ENCODE measurements at regions not wholly inside any gene's neighbourhood (a gene's known extent, or its start where the extent isn't known, plus 50 kb on each side); places are given as distances from the start of the nearest gene placed in this dataset.
"Not testable (repeated sequence)": the region's sequence is repeated elsewhere in the genome, so short reads cannot be mapped to it uniquely, and the experiment has no call there.

DNA sequence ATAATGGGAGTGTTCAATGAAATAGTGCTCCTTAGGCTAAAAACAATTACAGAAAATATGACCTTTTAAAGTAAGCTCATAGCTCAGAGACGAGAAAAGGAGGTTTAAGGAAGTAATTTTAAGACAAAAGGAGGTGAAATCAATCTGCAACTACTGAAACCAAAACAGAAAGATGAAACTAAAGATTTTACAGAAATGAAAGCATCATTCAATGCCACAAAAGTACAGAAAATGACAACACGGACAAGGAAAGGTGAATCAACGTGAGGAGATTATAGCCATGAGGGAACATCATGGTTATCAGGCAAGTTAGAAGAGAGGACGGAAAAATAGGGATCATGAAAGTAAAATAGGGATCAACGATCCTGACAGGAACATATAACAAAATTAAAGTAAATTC lies 745.2 kb downstream of the PCDH17 start:
- no peak for ATAC-seq

GRCh38 chr13:58379221-58379620 lies 747.7 kb downstream of the PCDH17 start:
- no peak for ATAC-seq

DNA sequence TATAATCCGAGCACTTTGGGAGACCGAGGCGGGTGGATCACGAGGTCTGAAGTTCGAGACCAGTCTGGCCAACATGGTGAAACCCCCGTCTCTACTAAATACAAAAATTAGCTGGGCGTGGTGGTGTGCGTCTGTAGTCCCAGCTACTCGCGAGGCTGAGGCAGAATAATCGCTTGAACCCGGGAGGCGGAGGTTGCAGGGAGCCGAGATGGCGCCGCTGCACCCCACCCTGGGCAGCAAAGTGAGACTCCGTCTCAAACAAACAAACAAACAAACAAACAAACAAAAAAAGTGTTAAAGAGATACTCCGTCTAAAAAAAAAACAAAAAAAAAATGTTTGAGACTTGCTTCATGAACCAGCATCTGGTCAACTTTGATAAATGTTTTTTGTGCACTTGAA lies 753.8 kb downstream of the PCDH17 start:
- ATAC-seq = not testable (repeated sequence)

GRCh38 chr13:58397596-58398387 lies 766.2 kb downstream of the PCDH17 start:
- ATAC-seq = no peak

DNA sequence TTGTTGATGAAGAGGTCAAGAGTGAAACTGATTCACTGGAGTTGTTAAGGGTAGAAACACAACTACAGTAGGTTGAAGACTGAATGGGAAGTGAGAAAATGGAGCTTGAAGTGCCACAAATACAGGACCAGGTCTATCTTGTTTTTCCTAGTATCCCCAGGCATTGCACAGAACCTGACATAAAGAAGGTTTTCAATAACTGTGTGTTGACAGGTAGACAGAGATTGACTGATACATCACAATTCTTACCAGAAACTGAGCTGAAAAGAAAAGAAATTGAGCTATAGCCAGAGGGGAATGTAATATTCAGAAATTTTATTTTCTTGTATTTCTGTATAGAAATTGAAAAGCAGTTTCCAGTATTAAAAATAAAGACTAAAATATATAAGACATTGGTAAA lies 767.7 kb downstream of the PCDH17 start:
- ATAC-seq = no peak

- ATAC-seq = no peak
Observed at GRCh38 chr13:58406545-58406944, 775.0 kb downstream of the PCDH17 start.

DNA sequence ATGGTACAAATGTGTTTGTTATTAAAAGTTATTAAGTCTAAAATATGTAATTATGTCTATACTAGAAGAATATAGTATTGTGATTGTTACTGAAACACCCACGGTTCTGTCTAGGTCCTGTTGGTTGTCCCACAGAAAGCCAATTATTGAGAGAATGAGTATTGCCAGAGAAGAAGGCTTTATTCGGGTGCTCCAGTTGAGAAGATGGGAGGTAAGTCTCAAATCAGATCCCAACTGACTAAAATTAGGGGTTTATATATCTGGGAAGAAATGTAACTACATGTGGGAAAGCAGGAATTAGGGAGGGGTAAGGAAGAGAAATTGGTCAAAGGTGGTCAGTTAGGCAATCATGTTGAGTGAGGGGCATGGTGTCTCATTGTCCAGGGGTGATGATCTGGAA lies 798.4 kb downstream of the PCDH17 start:
- no peak for ATAC-seq

GRCh38 chr13:58434943-58435342 lies 803.4 kb downstream of the PCDH17 start:
- no peak for ATAC-seq

DNA sequence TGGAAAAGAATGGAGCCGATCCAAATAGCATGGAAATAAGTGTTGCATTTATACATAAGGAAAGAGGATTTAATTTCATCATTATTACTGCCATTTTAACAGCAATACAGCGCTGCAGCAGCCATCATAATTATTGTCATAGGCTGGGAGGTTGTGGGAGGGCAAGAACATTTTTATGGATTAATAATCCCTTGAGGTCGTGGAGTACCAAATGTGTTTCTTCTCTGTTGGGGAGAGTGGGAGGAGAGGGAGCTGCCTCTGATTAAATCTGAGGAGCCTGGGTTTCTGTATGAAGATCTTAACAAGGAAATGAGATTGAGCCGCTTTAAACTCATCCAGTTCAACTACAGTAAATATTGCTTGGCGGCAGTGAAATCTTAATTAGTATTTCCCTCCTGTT lies 805.9 kb downstream of the PCDH17 start:
- no peak for ATAC-seq

DNA sequence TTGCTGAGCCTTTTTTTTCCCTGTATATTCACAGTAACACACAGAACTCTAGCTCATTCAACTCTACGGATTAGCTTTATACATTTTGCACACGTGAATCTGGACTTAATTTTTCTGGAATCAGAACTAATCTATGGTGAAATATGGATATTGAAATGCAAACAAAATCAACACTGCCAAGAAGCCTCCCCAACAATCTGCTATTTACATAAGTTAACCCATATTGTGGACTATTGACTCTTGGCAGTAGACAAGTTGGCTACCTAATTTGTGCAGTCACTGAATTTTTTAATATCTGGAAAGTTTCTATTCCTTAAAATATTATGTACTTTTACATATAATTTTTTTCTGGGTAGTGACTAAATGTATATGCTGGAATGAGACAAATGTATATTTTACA lies 815.4 kb downstream of the PCDH17 start:
- no peak for ATAC-seq

- ATAC-seq = no peak
Observed at GRCh38 chr13:58452123-58452623, 820.6 kb downstream of the PCDH17 start.

DNA sequence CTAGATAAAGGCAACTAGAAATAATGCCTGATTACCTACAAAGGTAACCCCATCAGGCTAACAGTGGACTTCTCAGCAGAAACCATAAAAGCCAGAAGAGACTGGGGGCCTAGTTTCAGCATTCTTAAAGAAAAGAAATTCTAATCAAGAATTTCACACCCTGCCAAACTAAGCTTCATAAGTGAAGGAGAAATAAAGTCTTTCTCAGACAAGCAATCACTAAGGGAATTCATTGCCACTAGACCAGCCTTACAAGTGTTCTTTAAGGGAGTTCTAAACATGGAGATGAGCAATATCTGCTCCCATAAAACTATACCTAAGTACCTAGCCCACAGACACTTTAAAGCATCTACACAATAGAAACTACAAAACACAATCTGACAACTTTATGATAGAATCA lies 823.5 kb downstream of the PCDH17 start:
- ATAC-seq = no peak

- no peak for ATAC-seq
Observed at GRCh38 chr13:58461217-58461616, 829.7 kb downstream of the PCDH17 start.

- no peak for ATAC-seq
Observed at GRCh38 chr13:58463841-58464240, 832.3 kb downstream of the PCDH17 start.

GRCh38 chr13:58467176-58467575 lies 835.6 kb downstream of the PCDH17 start:
- no peak for ATAC-seq

DNA sequence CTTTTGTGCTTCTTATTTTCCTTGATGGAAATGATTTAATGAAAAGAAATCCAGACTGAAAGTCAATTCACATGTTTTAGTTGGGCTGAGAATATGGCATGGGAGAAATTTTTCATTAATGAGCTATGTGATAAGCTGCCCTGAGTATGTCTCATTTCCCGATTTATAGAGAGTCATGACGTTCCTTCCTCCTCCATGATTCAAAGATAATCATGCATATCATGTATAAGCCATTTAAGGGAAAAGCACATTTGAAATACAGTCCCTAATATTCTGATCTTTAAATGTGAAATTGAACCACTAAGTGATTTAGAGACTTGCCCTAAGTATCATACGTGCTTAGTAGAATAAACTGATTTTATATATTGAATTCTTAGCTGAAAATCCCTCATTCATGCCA lies 840.9 kb downstream of the PCDH17 start:
- no peak for ATAC-seq

GRCh38 chr13:58474581-58474980 lies 843.0 kb downstream of the PCDH17 start:
- ATAC-seq = no peak

- no peak for ATAC-seq
Observed at GRCh38 chr13:58476206-58476918, 844.8 kb downstream of the PCDH17 start.

DNA sequence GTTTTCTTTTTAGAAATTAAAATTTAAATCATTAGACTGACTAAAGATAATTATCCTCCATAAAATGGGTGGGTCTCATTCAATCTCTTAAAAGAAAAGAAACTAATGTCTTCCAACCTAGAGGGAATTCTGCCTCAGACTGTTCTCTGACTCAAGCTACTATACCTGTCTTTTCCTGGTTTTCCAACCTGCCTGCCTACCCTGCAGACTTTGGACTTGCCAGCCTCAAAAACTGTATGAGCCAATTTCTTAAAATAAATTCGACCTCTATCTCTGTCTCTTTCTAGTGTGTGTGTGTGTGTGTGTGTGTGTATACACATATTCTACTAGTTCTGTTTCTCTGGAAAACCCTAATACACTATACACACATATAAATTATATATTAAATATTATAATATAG lies 847.3 kb downstream of the PCDH17 start:
- ATAC-seq = no peak

DNA sequence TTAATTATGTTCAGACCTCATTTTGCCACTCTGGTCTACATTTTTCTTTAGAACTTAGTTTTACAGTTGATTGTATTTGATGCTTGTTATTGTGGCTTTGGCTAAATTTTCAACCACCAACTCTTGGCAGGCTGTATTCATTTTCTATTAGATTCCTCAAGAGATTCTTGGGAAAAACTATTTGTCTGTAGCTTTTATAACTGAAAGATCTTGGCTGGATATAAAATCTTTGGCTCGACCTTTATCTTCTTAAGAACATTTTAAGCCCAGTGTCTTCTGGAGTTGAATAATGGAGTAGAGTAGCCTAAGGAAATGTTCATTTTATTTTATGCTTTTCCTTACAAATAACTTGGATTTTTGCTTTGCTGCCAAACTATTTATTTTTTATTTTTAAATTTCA lies 848.5 kb downstream of the PCDH17 start:
- no peak for ATAC-seq

- no peak for ATAC-seq
Observed at GRCh38 chr13:58488251-58488650, 856.7 kb downstream of the PCDH17 start.

DNA sequence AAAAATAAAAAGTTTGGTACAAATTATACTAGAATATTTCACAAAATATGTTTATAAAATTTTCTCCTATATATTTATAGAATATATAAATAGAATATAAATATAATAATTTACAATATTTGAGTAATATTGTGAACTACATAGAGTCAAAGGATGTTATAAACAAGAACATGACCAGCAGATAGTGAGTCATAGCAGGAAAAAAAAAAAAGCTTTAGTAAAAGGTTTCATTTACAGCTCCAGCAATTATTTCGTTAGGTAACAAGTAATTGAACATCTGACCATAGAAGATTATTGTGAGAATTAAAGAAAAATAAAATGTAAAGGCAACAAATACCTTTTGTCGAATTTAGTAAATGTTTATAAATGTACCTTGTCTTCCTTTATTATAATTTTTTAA lies 864.1 kb downstream of the PCDH17 start:
- no peak for ATAC-seq

DNA sequence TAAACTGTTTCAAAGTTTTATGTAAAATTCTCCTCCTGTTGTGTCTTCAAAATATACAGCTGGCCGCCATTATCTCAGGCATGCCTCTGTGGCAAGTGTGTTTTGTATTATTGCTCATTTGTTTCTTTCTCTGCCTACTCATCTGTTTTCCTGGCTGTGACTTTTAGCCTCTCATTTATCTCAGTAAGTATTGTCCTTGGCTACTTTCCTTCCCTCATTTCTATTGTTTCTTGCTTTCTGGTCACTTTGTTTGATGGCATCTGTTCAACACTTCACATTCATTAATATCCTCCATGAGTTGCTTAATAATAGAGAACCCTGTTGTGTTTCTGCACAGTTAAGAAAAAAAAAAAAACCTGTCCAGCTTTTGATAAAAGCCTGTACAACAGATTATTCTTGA lies 869.4 kb downstream of the PCDH17 start:
- ATAC-seq = no peak

DNA sequence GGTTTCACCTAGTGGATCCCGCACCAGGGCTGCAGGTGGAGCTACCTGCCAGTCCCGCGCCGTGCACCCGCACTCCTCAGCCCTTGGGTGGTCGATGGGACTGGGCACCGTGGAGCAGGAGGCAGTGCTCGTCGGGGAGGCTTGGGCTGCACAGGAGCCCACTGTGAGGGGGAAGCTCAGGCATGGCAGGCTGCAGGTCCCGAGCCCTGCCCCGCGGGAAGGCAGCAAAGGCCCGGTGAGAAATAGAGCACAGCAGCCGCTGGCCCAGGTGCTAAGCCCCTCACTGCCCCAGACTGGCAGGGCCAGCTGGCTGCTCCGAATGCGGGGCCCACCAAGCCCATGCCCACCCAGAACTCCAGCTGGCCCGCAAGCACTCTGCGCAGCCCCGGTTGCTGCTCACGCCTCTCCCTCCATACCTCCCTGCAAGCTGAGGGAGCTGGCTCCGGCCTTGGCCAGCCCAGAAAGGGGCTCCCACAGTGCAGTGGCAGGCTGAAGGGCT lies 872.7 kb downstream of the PCDH17 start:
- not testable (repeated sequence) for ATAC-seq
